GM18909 (cell line): ENCODE measurements at regions not wholly inside any gene's neighbourhood (a gene's known extent, or its start where the extent isn't known, plus 50 kb on each side); places are given as distances from the start of the nearest gene placed in this dataset.

Experiments
- ATAC-seq: cut with Tn5 transposase; IDR thresholded peaks from one replicate; pipeline ENCODE4 v1.9.1; 2021; ENCODE audit warnings: mild to moderate bottlenecking; ENCODE audit not compliant: unreplicated experiment, poor library complexity

DNA sequence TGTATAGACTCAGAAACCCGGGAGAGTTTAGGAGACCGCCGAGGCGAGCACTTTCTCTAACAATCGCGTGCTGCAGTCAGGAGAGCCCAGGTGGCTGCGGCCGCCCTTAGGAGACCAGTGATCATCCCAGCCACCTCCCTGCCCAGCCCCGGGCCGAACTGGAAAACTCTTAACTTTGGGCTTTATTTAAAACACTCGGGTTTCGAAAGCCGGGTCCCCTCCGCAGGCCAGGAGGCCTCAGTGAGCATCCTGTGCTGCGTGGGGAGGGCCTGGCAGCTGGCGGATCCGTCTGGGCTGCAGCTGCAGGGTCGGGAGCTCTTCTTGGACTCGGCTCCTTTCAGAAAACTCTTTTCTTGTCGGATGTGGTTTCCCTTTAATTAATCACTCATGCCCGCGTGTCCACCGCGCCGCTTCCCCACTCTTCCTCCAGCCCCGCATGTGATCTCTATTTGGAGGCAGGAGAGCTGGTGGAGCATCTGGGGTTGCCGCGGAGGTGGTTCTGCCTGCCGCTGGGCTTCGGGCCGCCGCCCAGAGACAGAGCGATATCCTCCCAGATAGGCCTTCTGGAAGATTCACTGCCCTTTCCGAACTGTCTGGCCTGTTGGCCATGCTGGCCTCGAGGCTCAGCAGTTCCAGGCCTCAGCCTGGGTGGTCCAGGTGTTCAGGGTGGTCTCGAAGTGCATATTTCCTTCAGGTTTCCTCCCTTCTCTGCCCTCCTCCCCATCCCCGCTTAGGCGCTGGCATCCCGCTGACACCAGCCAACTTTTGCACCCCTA is 59.5 kb downstream of the TMEM174 start:
- no peak for ATAC-seq

DNA sequence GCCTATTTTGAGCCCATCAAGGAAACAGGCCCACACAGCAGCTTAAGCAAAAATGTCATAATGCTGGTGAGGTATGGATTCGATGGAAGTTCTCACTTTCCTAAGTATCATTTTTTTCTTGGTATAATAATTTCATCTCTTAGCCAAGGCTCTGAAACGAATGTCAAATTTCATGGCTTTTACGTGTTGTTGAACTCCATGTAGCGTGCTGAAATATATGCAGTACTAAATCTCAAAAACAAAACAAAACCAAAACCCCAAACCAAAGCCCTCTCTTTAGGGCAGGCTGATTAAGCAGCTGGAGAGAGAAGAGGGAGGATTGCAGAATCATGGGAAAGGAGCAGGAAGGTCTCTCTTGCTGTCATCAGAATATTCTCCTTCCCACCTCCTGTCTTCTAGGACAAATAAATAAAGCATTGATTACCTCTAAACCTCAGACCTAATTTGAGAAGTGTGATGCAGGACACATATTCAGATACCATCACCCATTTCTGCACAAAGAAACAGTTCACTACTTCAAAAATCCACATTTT is 58.3 kb downstream of the TMEM174 start:
- no peak for ATAC-seq

DNA sequence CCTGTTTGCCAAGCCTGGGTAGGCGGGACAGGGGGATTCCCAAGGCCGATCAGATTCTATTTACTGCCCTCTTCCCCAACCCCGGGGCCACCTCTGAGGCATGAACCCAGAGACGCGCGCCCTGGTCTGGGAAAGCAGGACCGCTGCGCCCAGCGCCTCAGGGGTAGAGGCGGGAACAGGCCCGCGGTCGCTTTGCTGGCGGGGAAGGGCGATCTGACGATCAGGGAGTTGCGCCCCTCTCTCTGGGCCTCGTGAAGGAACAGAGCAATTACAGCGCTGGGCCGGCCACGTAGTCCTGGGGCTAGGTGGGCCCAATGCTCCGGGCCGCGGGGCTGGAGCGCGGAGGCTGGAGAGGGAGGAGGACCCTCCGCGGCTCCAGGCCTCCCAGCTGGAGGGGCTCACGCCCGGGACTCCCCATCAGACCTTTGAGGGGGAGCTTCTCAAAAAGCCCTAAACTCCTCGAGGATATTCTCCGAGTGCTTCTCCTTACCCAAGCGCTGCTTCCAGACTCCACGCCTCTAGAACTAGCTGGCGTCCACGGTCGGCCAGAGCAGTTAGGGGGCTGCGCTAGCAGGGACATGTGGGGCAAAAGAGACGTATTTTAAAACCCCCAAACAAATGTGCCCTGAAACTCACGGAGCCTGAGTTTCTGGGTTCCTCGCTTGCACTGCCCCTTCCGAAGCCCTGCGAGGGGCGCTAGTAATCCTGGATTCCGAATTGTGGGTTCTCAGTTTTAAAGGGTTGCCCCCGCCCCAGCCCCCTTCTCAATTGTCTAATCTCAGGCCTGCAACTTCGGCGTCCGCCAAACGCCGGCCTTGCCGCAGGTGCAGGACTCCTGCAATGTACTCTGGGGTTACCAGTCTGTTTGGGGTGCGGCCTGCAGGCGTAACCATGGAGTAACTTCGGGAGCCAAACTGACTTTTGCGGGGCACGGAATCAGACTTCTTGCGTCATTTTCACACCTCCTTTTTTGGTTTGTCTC is 57.6 kb downstream of the TMEM174 start:
- no peak for ATAC-seq

DNA sequence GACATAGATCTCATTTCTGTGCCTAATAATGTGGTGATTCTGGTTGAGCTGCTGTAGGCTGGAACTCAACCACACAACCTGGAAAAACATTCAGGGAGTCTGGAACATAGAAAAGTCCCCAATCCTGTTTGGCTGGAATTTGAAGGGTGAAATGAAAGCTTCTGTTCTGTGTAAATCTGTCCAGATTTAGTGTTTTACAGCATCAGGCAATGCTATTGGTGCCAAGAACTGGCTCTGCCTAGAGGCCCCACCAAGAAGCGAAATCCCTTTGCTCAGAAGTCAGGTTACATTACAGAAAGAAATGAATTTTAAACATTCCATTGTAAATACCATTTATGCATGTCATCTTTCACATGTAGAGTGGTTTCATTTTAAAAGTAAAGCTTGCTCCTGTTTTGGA is 56.3 kb downstream of the TMEM174 start:
- no peak for ATAC-seq

DNA sequence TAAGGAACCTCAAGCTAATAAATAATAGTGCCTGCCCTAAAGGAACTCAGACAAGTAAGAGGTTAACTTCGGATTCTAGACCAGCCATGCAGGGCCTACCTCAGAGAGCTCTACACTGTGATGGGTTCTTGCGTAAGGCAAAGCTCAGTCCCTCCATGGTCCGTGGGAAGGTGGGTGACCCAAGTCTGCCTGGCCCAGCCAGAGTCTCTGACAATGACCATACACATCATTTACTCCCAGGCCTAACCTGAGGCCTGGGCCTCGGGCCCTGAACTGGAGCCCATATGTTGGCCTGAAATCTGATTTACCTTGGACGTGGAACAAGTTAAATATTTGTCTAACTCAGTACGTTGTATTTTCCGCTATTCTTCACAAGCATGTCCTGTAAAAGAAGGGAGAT is 55.1 kb downstream of the TMEM174 start:
- no peak for ATAC-seq
